Neutrophil (primary cell): ENCODE measurements at regions not wholly inside any gene's neighbourhood (a gene's known extent, or its start where the extent isn't known, plus 50 kb on each side); places are given as distances from the start of the nearest gene placed in this dataset.

Source experiments
- H3K27ac ChIP-seq: fragments of 200-600 bp; sonication (generic); 2 replicates; pipeline ENCODE4 v1.5.1; 2016; ENCODE audit warnings: mild to moderate bottlenecking, moderate library complexity
- H3K27me3 ChIP-seq: fragments of 200-600 bp; sonication (generic); 2 replicates; pipeline ENCODE4 v1.6.0; 2016; ENCODE audit warnings: mild to moderate bottlenecking
- H3K36me3 ChIP-seq: fragments of 200-600 bp; sonication (generic); 2 replicates; pipeline ENCODE4 v1.5.1; 2017
- H3K4me1 ChIP-seq, 2 experiments: fragments of 200-600 bp in 1 of 2; sonication (generic) in 1 of 2; 1 replicate in 1 of 2; 2 replicates in 1 of 2; pipeline versions ENCODE4 v1.5.1 to v1.6.1; 2013 to 2016; ENCODE audit warnings: low read depth in 1 of 2, low read length in 1 of 2, mild to moderate bottlenecking in 1 of 2, moderate library complexity in 1 of 2; ENCODE audit not compliant: control insufficient read depth in 1 of 2, insufficient read depth in 1 of 2
- H3K4me3 ChIP-seq, 2 experiments: fragments of 200-600 bp in 1 of 2; sonication (generic) in 1 of 2; 1 replicate in 1 of 2; 2 replicates in 1 of 2; pipeline ENCODE4 v1.5.1; 2013 to 2016; ENCODE audit warnings: low read depth in 1 of 2, low read length in 1 of 2, mild to moderate bottlenecking in 1 of 2, moderate library complexity in 1 of 2
- H3K9me3 ChIP-seq: fragments of 200-600 bp; sonication (generic); 2 replicates; pipeline ENCODE4 v1.5.1; 2016
- TF ChIP-seq, protein P1 (sequence below): fragments of 200-600 bp; sonication (generic); IDR thresholded peaks from 2 replicates; pipeline ENCODE4 v1.5.1; 2016; ENCODE audit warnings: antibody characterized with exemption

DNA sequence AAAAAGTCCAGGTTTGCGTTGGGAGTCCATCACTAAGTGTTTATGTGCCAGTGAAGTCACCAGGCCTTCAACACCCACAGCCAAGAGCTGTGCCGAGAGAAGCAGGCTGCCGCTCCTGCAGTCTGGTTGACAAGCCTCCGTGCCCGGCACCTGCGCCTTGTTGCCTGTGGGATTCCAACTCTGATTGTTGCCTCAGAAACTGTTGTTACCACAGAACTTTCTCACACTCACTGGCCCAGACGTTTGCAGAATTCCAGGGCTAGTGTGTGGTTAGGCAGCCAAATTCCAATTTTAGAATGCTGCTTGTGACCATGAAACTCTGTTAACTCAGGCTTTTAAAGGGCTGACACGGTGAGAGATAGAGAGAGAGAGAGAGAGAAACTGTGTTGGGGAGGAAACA lies 119.5 kb upstream of the LIMCH1 start:
- H3K27ac ChIP-seq = no peak overlapping the region
- TF ChIP-seq, protein P1, sequence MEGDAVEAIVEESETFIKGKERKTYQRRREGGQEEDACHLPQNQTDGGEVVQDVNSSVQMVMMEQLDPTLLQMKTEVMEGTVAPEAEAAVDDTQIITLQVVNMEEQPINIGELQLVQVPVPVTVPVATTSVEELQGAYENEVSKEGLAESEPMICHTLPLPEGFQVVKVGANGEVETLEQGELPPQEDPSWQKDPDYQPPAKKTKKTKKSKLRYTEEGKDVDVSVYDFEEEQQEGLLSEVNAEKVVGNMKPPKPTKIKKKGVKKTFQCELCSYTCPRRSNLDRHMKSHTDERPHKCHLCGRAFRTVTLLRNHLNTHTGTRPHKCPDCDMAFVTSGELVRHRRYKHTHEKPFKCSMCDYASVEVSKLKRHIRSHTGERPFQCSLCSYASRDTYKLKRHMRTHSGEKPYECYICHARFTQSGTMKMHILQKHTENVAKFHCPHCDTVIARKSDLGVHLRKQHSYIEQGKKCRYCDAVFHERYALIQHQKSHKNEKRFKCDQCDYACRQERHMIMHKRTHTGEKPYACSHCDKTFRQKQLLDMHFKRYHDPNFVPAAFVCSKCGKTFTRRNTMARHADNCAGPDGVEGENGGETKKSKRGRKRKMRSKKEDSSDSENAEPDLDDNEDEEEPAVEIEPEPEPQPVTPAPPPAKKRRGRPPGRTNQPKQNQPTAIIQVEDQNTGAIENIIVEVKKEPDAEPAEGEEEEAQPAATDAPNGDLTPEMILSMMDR = no peak
- no peaks in the 10 kb centered on the region for H3K4me1 ChIP-seq
- H3K9me3 ChIP-seq = no peaks in the 10 kb centered on the region
- H3K27me3 ChIP-seq = peaks cover 33% of the 10 kb centered on the region
- H3K4me3 ChIP-seq = no peak overlapping the region
- no peaks in the 10 kb centered on the region for H3K36me3 ChIP-seq

DNA sequence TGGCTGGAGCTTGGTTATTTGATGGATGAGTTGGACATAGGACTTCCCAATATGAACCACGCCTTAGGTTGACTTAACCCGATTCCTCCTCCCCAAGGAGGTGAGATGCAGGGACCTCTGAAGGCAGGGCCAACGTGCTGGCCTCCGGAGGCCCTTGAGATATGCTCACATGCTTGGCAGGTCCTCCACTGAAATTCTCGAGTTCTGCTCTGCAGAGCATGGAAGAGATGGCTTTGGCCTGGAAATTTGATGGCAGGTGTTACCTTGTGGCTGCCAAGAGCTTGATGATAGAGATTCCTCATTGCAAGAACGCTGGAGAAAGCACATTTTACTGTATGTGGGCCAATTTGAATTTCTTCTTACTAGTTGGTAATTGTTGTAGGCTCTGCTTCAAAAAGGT lies 117.4 kb upstream of the LIMCH1 start:
- Histone ChIP-seq H3K36me3 (no peaks in the 10 kb centered on the region), H3K4me1 (no peaks in the 10 kb centered on the region), H3K9me3 (no peaks in the 10 kb centered on the region), H3K27me3 (peaks cover 14% of the 10 kb centered on the region), H3K4me3 (no peak overlapping the region), H3K27ac (no peak overlapping the region)
- TF ChIP-seq, protein P1 = no peak

DNA sequence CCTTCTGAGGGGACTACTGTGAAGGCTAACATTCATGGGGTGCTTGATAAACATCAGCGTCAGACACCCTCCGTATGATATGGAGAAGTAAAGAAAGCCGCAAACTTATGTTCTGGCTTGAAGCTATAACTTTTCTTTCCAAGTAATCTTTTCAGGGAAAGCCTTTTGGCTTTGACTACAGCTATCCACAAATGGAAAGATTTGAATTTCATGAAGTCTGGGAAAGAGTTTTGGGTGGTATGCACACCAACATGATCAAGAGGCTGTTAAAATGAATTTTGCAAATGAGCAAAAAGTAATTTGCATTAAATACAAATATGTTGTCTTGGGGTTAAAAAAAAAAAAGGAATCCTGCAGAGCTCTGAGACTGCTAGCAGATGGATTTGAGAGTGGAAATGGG lies 114.8 kb upstream of the LIMCH1 start:
- TF ChIP-seq, protein P1 = no peak
- peaks cover 14% of the 10 kb centered on the region for H3K27me3 ChIP-seq
- H3K27ac ChIP-seq = no peak overlapping the region
- H3K4me1 ChIP-seq = no peaks in the 10 kb centered on the region
- H3K36me3 ChIP-seq = no peaks in the 10 kb centered on the region
- H3K4me3 ChIP-seq = no peak overlapping the region
- H3K9me3 ChIP-seq = no peaks in the 10 kb centered on the region

DNA sequence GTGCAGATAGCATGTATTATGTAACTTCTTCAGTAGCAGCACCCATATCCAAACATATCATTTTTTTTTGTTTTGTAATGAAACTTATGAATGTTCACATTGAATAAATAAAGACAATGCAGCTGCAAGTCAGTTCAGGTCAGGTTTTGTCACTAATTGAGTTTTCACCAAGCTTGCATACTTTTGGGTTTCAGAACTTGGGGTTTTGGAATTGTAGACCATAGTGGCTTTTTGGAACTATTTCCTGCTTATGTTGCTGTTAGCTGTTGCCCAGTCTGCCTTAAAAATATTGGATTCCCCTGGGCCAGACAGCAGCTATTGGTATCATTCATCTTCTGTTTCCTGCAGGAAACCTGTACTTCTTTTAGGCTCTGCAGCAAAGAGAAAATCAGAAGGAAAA lies 113.4 kb upstream of the LIMCH1 start:
- H3K27ac ChIP-seq = no peak overlapping the region
- no peaks in the 10 kb centered on the region for H3K9me3 ChIP-seq
- H3K4me1 ChIP-seq = no peaks in the 10 kb centered on the region
- peaks cover 14% of the 10 kb centered on the region for H3K27me3 ChIP-seq
- TF ChIP-seq, protein P1 = no peak
- H3K4me3 ChIP-seq = no peak overlapping the region
- H3K36me3 ChIP-seq = no peaks in the 10 kb centered on the region

DNA sequence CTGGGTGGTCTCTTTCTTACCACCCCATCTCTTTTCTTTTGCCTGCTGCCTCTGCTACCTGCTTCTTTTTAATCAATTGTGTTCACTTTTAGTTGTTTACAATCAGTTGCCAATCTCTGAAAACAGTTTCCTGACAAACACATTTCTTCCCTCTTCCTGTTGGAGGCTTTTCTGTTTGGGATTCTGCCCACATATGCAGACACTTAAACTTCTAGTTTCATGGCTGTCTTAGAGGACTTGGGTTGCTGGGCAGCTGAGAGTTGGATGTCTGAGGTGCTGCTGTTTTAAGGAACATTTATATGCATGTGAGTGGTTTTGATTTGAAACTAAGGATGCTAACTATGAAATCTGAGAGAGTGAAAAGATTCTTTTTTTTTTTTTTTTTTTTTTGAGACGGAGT lies 112.3 kb upstream of the LIMCH1 start:
- Histone ChIP-seq H3K27ac (no peak overlapping the region), H3K27me3 (peaks cover 14% of the 10 kb centered on the region), H3K9me3 (no peaks in the 10 kb centered on the region), H3K4me1 (no peaks in the 10 kb centered on the region), H3K36me3 (no peaks in the 10 kb centered on the region), H3K4me3 (no peak overlapping the region)
- TF ChIP-seq, protein P1 = no peak

DNA sequence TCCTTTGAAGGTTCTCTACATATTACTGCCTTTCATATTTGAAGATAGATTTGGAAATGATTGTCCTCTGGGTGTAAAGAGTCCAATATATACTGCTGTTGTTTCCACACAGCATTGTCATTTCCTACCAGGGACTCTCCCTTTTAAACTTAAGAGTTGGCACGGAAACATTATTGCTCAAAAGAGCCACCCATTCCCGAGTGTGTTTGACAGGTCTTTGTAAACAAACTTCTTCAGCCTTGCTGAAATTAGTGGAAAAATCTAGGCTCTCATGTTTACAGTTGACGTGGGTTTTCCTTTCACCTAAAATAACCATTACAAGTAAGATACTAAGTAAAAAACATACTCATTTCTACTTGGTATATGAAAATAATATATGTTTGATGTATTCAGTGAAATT lies 111.4 kb upstream of the LIMCH1 start:
- Histone ChIP-seq H3K4me1 (no peaks in the 10 kb centered on the region), H3K27ac (no peak overlapping the region), H3K4me3 (no peak overlapping the region), H3K36me3 (no peaks in the 10 kb centered on the region), H3K9me3 (no peaks in the 10 kb centered on the region), H3K27me3 (peaks cover 14% of the 10 kb centered on the region)
- TF ChIP-seq, protein P1 = no peak
